GM21526 (cell line): ENCODE measurements at regions not wholly inside any gene's neighbourhood (a gene's known extent, or its start where the extent isn't known, plus 50 kb on each side); places are given as distances from the start of the nearest gene placed in this dataset.

ENCODE experiments used
- ATAC-seq: cut with Tn5 transposase; IDR thresholded peaks from one replicate; pipeline ENCODE4 v1.9.1; 2021; ENCODE audit warnings: moderate library complexity; ENCODE audit not compliant: unreplicated experiment, low FRiP score

DNA sequence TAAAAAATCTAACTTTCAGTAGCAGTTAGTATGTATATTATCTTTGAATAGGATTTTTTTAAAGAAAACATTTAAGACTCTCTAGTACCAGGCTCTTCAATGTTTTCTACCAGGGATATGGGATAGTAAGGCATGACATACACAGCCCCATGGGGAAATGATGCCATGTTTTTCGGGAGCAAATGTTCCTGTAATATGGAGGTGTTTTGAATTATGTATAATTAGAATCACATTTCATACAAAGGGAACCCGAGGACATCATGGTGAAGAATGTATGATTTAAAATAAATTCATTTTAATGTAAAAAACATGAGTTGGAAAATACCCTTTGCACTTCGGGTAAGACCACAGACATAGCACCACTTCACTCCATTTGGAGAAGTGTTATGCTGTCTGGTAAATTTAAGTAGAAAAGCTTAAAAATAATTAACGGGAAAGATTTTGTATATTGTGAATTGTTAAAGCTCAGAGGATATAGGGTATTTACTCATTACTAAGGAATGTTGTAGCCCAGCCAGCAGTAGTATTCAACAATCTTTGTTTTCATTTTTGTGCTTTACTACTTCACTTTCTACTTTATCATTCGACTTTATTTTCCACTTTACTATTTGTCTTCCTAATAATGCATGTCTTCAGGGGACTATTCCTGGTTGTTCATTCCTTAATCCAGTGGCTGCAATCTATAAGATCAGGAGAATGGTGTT lies 2050.7 kb downstream of the ARAP2 start:
- ATAC-seq: no peak

DNA sequence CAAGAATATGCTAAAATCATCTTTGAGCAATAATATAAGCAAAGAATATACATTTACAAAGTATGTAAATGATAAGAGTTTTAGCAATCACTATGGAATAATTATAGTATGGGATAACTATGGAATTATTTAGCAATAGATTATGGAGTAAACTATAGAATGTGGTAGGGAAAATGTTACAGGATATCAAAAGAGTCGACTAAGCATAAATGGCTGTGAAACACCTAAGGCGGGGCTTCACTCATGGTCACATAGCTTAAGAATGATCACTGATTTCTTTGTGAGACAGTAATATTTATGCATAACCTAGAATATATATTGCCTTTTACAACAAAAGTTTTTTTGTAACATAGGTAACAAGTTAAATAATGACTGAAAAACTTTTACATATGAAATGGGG lies 2049.7 kb downstream of the ARAP2 start:
- ATAC-seq: no peak

DNA sequence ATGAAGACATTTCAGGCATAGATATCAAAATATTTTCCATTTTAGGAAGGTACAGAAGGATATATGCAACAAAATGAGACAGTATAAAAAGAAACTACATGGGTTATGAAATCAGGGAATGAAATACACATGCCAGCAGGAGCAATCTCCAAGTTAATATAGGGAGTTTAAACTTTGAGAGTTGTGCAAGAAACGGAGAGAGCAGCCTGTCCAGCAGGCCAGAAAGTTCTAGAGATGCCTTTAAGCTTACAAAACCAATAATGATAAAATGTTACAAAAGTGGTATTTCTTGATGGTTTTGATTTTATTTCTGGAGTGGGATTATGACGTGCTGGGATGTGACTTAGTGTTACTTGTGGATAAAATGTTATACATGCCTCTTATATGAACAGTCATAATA lies 2047.9 kb downstream of the ARAP2 start:
- no peak for ATAC-seq

DNA sequence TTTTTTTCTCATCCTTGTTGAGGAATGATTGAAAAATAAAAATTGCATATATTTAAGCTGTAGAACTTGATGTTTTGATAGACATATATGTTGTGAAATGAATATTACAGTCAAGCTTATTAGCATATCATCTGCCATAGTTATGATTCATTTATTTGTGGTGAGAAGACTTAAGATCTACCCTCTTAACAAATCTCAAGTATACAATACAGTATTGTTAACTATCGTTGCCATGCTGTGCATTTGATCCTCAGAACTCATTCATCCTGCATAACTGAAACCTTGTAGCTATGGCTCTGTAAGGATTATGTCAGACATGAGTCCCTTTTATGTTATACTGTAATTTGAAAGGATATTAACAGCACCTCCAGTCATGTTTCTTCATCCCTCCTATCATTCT lies 2045.3 kb downstream of the ARAP2 start:
- ATAC-seq: no peak

DNA sequence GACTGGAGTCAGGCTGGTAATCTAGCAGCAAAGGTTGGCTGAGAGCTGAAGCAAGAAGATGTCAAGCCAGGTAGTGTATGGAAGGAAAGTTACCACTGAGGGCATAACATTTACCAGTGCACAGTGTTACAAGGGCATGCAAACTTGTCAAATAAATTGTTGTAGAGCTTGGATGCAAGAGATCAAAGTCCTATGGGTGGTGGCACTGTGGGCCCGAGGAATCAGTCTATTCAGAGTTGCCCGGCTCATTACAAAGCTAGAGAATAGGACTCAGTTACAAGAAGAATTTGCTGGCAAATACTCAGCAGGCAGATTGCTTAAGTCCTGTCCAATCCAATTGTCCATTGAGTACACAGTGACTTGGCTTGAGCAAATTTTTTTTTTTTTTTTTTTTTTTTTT lies 2043.8 kb downstream of the ARAP2 start:
- ATAC-seq: no peak

DNA sequence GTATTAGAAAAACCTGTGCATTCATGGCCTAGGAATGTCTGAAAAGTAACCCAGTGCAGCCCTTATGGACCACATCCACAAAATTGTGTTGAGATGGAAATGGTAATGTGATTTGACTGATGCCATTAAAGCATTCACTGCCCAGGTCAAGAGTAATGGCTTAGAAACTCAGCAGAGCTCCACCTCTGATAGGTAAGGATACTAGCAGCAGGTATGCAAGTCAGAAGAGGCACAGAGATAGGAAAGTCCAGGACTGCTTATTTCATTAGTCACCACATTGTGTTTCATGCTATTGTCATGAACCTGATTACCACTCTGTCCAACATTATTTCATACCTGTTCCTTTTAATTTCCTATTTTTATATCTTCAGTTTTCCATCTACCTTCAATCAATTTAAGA lies 2042.2 kb downstream of the ARAP2 start:
- no peak for ATAC-seq

DNA sequence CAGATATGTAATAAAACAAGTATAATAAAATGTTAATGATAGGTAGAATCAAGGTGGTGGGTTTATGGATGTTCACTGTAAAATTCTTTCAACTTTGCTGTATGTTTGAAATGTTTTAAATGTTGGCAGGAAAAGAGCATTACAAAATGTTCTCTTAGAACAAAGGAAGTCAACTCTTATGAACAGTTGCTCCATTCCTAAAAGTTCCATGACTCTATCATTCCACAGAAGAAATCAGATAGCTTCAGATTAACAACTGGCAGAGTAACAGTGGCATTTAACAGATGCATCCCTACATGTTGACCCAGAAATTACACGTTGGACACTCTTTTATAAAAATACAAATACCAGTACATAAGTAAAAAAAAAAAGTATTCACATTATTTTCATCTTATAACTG lies 2023.7 kb downstream of the ARAP2 start:
- ATAC-seq: no peak

DNA sequence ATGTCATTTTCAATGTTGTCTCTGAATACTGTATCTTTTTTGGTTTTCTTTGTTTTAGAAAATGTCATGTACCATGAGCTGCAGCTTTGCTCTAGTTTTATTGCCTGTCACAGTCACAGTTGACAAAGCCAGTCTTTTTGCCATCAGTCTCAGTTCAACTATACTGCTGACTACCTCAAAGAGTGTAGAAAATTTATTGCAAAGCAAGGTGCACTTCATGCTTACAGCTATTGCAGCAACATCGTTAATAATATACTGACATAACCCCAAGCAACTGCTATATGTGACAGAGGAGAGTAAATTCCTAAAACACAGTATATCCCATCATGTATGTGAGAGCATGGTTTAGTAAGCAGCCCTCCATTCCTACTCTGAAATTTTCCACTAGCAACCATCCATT lies 2022.3 kb downstream of the ARAP2 start:
- ATAC-seq: no peak

DNA sequence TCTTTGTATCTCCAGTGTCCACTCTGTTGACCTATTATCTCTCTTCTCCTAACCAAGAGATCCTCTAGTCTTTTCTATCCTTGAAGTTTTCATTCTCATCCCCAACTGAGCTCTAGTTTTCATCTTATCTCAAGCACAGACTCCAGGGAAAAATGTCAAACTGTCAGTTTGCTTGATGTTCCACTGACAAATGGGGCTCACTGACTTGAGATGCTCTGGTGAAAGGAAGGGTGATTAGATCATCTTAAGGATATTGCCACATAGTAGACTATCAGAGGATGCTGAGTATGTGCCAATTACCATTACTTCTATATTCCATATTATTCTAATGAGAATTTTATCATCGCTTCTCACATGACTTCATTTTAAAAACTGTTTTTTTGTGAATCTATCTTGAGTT lies 2008.2 kb downstream of the ARAP2 start:
- ATAC-seq: no peak

DNA sequence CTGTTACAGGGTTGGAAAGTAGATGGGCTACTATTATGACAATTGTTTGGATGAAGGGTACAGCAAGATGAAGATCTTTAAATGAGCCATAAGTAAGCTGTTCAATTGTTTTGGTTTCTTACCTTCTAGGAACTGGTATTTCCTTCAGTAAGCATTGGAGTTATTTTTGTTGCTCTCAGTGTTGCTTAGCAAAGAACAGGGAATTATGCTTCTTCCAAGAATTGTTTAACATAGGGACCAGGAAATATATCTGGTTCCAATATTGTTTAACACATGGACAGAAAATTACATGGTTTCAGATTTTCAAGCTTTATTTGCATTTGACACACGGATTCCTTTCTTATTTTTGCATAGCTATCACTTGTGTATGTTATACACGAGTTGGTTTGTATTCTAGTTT lies 1999.0 kb downstream of the ARAP2 start:
- no peak for ATAC-seq

DNA sequence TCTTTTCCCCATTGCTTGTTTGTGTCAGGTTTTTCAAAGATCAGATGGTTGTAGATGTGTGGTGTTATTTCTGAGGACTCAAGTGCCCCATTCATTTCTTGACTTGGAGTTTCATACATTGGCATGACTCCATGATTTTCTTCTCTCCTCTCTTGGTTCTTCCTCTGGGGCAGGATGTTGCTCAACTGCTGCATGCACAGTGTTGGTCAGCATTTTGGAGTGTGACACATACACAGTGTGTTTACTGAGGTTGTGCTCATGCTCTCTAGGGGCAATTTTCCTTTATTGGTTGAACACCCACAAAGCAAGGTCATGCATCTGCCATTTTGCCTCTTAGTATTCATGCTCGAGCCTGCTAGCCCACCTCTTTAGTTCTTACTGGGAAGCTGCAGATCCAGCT lies 1993.8 kb downstream of the ARAP2 start:
- ATAC-seq: no peak

DNA sequence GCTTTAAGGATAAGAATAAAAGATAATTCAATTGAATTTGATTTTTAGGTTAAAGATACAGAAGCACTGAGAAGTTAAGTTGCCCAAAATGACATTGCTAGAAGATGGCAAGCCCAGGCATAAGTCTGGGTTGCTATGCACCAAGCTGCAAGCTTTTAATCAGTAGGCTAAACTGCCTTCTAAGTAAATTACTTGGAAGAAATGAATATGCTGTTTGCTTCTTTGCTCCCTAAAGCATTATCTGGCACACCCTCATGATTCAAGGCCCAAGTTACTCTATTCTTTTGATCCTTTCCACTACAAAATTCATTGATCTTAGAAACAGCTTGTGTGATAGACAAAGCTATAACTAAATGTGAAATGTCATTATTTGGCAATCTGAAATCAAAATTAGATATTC lies 1991.1 kb downstream of the ARAP2 start:
- ATAC-seq: no peak

DNA sequence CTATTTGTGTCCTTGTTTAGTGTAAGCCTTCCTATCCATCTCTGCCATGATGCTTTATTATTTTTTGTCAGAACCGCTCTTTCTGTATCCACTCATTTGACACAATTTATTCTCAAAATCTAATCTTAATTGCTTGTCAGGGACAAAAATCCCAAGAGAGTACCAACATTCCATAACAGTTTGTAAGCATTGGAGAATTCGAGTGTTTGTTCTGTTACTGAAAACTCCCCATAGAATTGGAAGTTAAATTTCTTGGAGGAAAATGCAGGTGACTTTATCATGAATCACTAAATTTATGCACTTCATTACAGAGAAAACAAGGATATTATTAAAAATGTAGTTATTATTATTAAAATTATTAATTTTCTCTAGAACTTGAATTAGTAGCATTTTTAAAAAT lies 1986.1 kb downstream of the ARAP2 start:
- ATAC-seq: no peak

DNA sequence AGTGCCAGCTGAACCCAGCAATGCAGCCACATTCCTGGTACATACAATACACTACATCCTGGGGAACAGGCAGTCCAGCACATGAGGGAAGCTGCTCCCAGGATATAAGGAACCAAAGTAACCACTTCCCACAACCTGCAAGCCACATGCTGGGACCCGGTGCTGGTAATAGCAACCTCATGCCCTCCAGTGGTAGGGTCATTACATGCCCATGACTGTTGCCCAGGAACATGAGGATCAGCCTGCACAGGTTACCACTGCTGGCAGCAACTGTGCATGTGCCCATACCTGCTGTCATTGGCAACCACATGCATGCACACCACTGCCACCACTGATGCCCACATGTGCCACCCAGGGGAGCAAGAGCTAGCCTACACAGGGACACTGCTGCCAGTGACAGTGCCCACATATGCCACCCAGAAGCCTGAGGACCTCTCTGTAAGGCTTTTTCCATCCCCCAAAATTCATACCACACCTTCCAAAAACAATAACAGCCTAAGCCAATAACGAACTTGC lies 1982.5 kb downstream of the ARAP2 start:
- ATAC-seq: no peak

DNA sequence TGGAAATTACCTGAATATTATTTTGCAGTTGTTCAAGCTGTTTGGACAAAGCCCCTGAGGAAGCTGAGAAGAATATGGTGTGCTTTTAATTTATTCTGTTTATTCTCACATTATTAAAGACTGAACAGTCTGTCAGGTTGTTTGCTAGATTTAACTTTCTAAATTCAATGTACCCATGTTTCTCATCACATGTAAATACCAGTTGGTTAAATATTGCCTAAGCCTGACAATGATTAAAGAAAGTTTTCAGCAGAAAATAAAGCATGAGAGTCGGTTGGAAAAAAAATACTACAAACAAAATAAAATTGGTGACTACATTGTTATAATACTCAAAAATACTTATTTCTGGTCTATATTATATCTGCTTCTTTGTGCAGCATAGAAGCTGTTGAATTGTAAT lies 1974.7 kb downstream of the ARAP2 start:
- no peak for ATAC-seq

DNA sequence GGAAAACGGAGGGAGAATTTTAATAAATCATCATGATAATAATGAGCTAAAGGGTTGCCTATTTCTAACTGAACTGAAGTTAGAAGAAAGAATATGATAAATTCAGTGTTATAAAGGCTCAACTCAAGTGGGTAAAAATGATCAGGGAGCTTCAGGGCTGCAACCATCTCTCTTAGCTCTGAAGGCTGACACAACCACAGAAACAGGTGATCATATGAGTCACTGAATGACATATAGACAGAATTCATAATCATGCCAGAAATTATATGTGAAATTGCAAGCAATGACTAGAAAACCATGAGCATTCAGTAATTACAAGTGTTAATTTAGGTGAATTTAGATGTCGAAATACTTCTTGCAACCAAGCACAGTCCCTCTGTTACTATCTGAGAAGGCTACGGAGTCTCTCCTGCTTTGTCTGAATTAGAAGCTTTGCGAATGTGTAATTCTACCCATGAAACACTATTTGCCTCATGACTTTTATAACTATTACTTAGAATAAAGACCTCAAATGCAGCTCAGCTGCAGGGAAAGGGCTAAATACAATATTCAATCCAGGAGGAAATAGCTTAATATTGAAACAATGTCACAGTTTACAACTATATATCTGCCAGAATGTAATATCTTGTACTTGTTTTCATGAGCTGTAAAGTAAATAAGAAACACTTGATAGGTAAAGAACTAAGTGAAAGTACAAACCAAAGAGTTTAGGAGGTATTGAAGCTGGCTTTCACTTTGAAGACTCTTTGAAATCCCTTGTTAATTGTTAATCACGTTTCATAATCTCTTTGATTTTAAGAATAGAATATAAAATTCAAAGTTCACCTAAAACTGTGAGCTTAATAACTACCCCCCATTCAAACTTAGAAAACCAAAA lies 1972.6 kb downstream of the ARAP2 start:
- ATAC-seq: no peak

DNA sequence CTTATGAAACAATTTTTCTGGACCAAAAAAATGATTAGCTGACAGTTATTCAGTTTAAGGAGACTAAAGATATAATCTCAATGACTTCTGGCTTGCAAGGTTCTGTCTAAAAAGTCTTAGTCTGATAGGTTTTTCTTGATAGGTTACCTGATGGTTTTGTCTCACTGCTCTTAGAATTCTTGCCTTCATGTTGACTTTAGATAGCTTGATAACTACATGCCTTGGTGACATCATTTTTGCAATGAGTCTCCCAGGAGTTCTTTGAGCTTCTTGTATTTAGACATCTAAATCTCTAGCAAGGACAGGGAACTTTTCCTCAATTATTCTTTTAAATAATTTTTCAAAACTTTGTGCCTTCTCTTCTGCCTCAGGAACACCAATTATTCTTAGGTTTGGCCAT lies 1965.3 kb downstream of the ARAP2 start:
- ATAC-seq: no peak

DNA sequence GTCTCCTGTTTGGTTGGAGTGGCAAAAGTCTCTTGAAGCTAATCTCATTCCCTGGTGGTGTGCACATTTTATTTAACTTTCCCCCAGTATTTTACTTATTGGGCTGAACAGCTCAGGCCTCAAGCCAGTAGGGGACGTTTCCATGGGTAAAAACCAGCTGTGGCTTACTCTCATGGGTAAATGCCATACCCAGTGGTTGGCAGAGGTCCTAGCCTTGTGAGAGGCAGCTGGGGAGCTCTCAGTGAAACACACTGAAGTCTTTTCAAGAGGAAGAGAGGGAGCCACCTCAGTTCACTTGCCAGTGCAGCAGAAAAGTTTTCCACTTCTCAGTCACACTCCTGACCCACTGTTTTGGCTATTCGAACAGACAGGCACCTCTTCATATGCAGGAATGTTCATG lies 1964.2 kb downstream of the ARAP2 start:
- no peak for ATAC-seq

DNA sequence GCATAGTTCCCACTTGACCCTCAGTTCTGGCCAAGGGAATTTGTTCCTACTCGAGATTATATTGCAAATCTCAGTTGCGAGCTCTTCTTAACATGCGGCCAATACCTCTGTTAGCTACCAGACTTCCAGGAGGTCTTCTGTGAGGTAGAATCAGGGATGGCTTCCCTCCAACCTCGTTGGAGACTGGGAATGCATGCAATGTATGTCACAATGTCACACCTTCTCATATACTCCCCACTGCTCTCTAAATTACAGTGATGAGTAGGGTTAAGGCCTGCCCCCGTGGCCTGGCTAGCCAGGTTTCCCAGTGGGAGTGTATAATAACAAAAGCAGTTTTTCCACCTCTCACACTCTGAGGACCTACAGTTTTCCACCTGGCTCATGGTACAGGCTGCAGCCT lies 1962.5 kb downstream of the ARAP2 start:
- no peak for ATAC-seq

DNA sequence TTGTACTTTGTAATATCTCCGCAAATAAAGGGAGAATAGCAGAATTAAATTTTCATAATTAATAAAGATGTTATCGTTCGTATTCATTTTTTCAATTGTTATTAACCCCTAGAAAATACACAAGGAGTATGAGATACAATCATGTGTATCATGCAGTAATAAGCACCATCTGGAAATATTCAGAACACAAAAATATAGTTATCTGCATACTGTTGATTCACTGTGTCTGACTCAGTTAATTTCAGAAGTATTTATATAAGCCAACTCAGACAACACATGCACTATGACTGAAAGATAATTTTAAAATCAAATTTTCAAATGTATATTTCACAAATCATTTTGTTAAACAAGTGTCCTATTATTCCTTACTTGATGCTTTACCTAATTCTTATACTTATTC lies 1954.8 kb downstream of the ARAP2 start:
- ATAC-seq: no peak

DNA sequence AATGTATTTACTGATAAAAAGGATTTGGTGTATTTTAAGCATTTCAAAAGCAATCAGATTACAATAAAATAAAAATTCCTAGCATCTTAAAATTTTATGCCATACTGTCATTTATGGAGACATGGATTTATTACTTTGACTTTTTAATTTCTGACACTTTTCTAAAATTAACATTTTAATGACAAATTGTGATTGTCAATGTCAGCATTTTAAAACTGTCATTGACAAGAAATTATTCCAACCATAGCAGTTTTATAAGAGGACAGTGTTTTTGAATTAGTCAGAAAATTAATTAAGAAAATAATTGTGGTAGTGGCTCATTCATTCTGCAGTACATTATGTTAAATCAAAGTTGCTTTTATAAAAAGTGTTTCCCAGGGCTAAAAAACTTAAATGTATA lies 1954.4 kb downstream of the ARAP2 start:
- ATAC-seq: no peak

DNA sequence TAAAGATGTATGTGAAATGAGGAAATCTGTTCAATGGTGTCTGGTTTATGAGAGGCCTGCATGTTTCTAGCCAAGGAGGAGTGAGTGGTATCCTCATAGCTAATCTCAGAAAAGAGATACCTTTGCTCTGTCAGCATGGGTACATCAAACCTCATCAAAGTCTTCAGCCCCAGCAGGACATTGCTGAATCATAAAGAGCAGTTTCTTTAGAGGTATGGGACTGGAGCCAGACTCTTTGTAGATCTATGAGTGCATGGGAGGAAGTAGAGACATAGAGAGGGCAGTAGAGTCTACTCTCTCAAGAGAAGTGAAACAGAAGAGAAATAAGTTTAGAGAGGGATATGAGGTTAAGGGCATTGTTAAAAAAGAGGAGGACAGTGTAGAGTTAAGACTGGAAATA lies 1950.9 kb downstream of the ARAP2 start:
- ATAC-seq: no peak
